NCI-H748 treated with DMSO at 0.1 percent for 48 hours (cell line): ENCODE measurements at regions not wholly inside any gene's neighbourhood (a gene's known extent, or its start where the extent isn't known, plus 50 kb on each side); places are given as distances from the start of the nearest gene placed in this dataset.

Source experiments
- DNase-seq: peaks from one replicate; lab custom pipeline; 2025; lab: John Stamatoyannopoulos, UW

- no peak for DNase-seq
These were observed 58.8 kb upstream of the NTRK3 start for GRCh38 chr15:88315221-88315878.

- no peak for DNase-seq
These were observed 56.5 kb upstream of the NTRK3 start for GRCh38 chr15:88312941-88313579.

- DNase-seq = no peak
These were observed 52.8 kb upstream of the NTRK3 start for GRCh38 chr15:88309363-88309762.

GRCh38 chr15:88307344-88307743 is 50.8 kb upstream of the NTRK3 start:
- DNase-seq = no peak
